Activated naive CD8-positive, alpha-beta T cell (primary cell): ENCODE measurements at regions not wholly inside any gene's neighbourhood (a gene's known extent, or its start where the extent isn't known, plus 50 kb on each side); places are given as distances from the start of the nearest gene placed in this dataset.

Experiments
- H3K27ac Mint-ChIP-seq: one replicate; pipeline ENCODE4 v1.8.0; 2021; ENCODE audit warnings: mixed read lengths
- H3K27me3 Mint-ChIP-seq: one replicate; pipeline ENCODE4 v1.8.0; 2021; ENCODE audit warnings: mixed read lengths
- H3K36me3 Mint-ChIP-seq: one replicate; pipeline ENCODE4 v1.8.0; 2021; ENCODE audit warnings: mixed read lengths
- H3K4me1 Mint-ChIP-seq: one replicate; pipeline ENCODE4 v1.8.0; 2021; ENCODE audit warnings: low read depth, mixed read lengths
- H3K4me3 Mint-ChIP-seq: one replicate; pipeline ENCODE4 v1.8.0; 2021; ENCODE audit warnings: mild to moderate bottlenecking, mixed read lengths
- H3K9me3 Mint-ChIP-seq: one replicate; pipeline ENCODE4 v1.8.0; 2021; ENCODE audit warnings: low read depth, mixed read lengths

GRCh38 chr2:120481446-120482194, 135.7 kb downstream of the INHBB start:
- Mint-ChIP-seq H3K9me3 (no peaks in the 10 kb centered on the region), H3K4me1 (no peaks in the 10 kb centered on the region)

GRCh38 chr2:120482334-120482733, 136.4 kb downstream of the INHBB start:
- Mint-ChIP-seq H3K4me3 (no peak overlapping the region), H3K27me3 (no peaks in the 10 kb centered on the region), H3K36me3 (no peaks in the 10 kb centered on the region), H3K27ac (no peak overlapping the region), H3K9me3 (no peaks in the 10 kb centered on the region), H3K4me1 (no peaks in the 10 kb centered on the region)

More at GRCh38 chr2:120481446-120482194, 135.7 kb downstream of the INHBB start:
- no peaks in the 10 kb centered on the region for H3K27me3 Mint-ChIP-seq
- no peak overlapping the region for H3K4me3 Mint-ChIP-seq
- H3K36me3 Mint-ChIP-seq, result no peaks in the 10 kb centered on the region
- no peak overlapping the region for H3K27ac Mint-ChIP-seq

GRCh38 chr2:120483355-120483754, 137.4 kb downstream of the INHBB start:
- H3K27me3 Mint-ChIP-seq, result no peaks in the 10 kb centered on the region
- no peaks in the 10 kb centered on the region for H3K9me3 Mint-ChIP-seq
- H3K27ac Mint-ChIP-seq, result no peak overlapping the region
- H3K4me3 Mint-ChIP-seq, result no peak overlapping the region
- no peaks in the 10 kb centered on the region for H3K36me3 Mint-ChIP-seq
- no peaks in the 10 kb centered on the region for H3K4me1 Mint-ChIP-seq

GRCh38 chr2:120485096-120485495, 139.2 kb downstream of the INHBB start:
- Mint-ChIP-seq H3K27ac (no peak overlapping the region), H3K9me3 (no peaks in the 10 kb centered on the region), H3K36me3 (no peaks in the 10 kb centered on the region), H3K4me1 (no peaks in the 10 kb centered on the region), H3K4me3 (no peak overlapping the region), H3K27me3 (peaks cover 2% of the 10 kb centered on the region)

- Mint-ChIP-seq H3K36me3 (no peaks in the 10 kb centered on the region), H3K4me3 (no peak overlapping the region), H3K27me3 (peaks cover 4% of the 10 kb centered on the region), H3K27ac (no peak overlapping the region), H3K4me1 (no peaks in the 10 kb centered on the region), H3K9me3 (no peaks in the 10 kb centered on the region)
Observed at GRCh38 chr2:120486441-120486840, 140.5 kb downstream of the INHBB start.

GRCh38 chr2:120486946-120487345, 141.0 kb downstream of the INHBB start:
- no peak overlapping the region for H3K4me3 Mint-ChIP-seq
- H3K27me3 Mint-ChIP-seq, result peaks cover 4% of the 10 kb centered on the region
- H3K4me1 Mint-ChIP-seq, result no peaks in the 10 kb centered on the region
- no peaks in the 10 kb centered on the region for H3K36me3 Mint-ChIP-seq
- H3K9me3 Mint-ChIP-seq, result no peaks in the 10 kb centered on the region
- no peak overlapping the region for H3K27ac Mint-ChIP-seq

GRCh38 chr2:120488531-120488930, 142.6 kb downstream of the INHBB start:
- Mint-ChIP-seq H3K4me1 (no peaks in the 10 kb centered on the region), H3K36me3 (no peaks in the 10 kb centered on the region), H3K9me3 (no peaks in the 10 kb centered on the region), H3K27ac (no peak overlapping the region), H3K4me3 (no peak overlapping the region), H3K27me3 (peaks cover 4% of the 10 kb centered on the region)

GRCh38 chr2:120489023-120489422, 143.1 kb downstream of the INHBB start:
- H3K4me3 Mint-ChIP-seq, result no peak overlapping the region
- H3K27ac Mint-ChIP-seq, result no peak overlapping the region
- no peaks in the 10 kb centered on the region for H3K36me3 Mint-ChIP-seq
- no peaks in the 10 kb centered on the region for H3K4me1 Mint-ChIP-seq
- peaks cover 4% of the 10 kb centered on the region for H3K27me3 Mint-ChIP-seq
- H3K9me3 Mint-ChIP-seq, result no peaks in the 10 kb centered on the region

- Mint-ChIP-seq H3K9me3 (no peaks in the 10 kb centered on the region), H3K27ac (no peak overlapping the region), H3K4me3 (no peak overlapping the region), H3K4me1 (no peaks in the 10 kb centered on the region), H3K27me3 (peaks cover 4% of the 10 kb centered on the region), H3K36me3 (no peaks in the 10 kb centered on the region)
Observed at GRCh38 chr2:120490091-120490798, 144.3 kb downstream of the INHBB start.

GRCh38 chr2:120491111-120491625, 145.2 kb downstream of the INHBB start:
- H3K4me3 Mint-ChIP-seq, result no peak overlapping the region
- H3K27ac Mint-ChIP-seq, result no peak overlapping the region
- H3K9me3 Mint-ChIP-seq, result no peaks in the 10 kb centered on the region
- H3K27me3 Mint-ChIP-seq, result peaks cover 4% of the 10 kb centered on the region
- H3K36me3 Mint-ChIP-seq, result no peaks in the 10 kb centered on the region
- no peaks in the 10 kb centered on the region for H3K4me1 Mint-ChIP-seq

- Mint-ChIP-seq H3K4me3 (no peak overlapping the region), H3K27me3 (peaks cover 6% of the 10 kb centered on the region), H3K9me3 (no peaks in the 10 kb centered on the region), H3K4me1 (no peaks in the 10 kb centered on the region), H3K36me3 (no peaks in the 10 kb centered on the region), H3K27ac (no peak overlapping the region)
Observed at GRCh38 chr2:120493231-120493630, 147.3 kb downstream of the INHBB start.

GRCh38 chr2:120494446-120494845, 148.5 kb downstream of the INHBB start:
- Mint-ChIP-seq H3K4me3 (no peak overlapping the region), H3K36me3 (no peaks in the 10 kb centered on the region), H3K4me1 (no peaks in the 10 kb centered on the region), H3K9me3 (no peaks in the 10 kb centered on the region), H3K27me3 (peaks cover 5% of the 10 kb centered on the region), H3K27ac (no peak overlapping the region)

GRCh38 chr2:120495586-120495985, 149.7 kb downstream of the INHBB start:
- H3K27me3 Mint-ChIP-seq, result peaks cover 4% of the 10 kb centered on the region
- H3K36me3 Mint-ChIP-seq, result no peaks in the 10 kb centered on the region
- no peak overlapping the region for H3K27ac Mint-ChIP-seq
- H3K4me3 Mint-ChIP-seq, result no peak overlapping the region
- no peaks in the 10 kb centered on the region for H3K4me1 Mint-ChIP-seq
- H3K9me3 Mint-ChIP-seq, result no peaks in the 10 kb centered on the region

- H3K27me3 Mint-ChIP-seq, result peaks cover 4% of the 10 kb centered on the region
- H3K9me3 Mint-ChIP-seq, result no peaks in the 10 kb centered on the region
- H3K4me1 Mint-ChIP-seq, result no peaks in the 10 kb centered on the region
- no peak overlapping the region for H3K27ac Mint-ChIP-seq
- H3K36me3 Mint-ChIP-seq, result no peaks in the 10 kb centered on the region
- H3K4me3 Mint-ChIP-seq, result no peak overlapping the region
Observed at GRCh38 chr2:120496235-120496634, 150.3 kb downstream of the INHBB start.

- Mint-ChIP-seq H3K27me3 (peaks cover 4% of the 10 kb centered on the region), H3K36me3 (no peaks in the 10 kb centered on the region), H3K9me3 (no peaks in the 10 kb centered on the region), H3K27ac (no peak overlapping the region), H3K4me1 (no peaks in the 10 kb centered on the region), H3K4me3 (no peak overlapping the region)
Observed at GRCh38 chr2:120496759-120497158, 150.8 kb downstream of the INHBB start.
